AG04450 (cell line): ENCODE measurements at regions not wholly inside any gene's neighbourhood (a gene's known extent, or its start where the extent isn't known, plus 50 kb on each side); places are given as distances from the start of the nearest gene placed in this dataset.

Experiments used
- CTCF ChIA-PET: fragments of 300-600, 350-600 bp; formaldehyde crosslinking; extraction: SDS; loops from one replicate; lab custom pipeline; 2022; ENCODE audit warnings: antibody characterized with exemption, inconsistent platforms; lab: Charles Lee
- POLR2A ChIA-PET: fragments of 350-600 bp; formaldehyde crosslinking; extraction: SDS; loops from one replicate; lab custom pipeline; 2021; ENCODE audit warnings: antibody characterized with exemption, inconsistent platforms; lab: Yijun Ruan, JAX
- DNase-seq: peaks from one replicate; pipeline ENCODE4 v3.0.0-alpha.2; 2011; ENCODE audit warnings: low read depth, low spot score
- H3K27ac ChIP-seq: one replicate; pipeline ENCODE4 v1.5.1; 2012; ENCODE audit warnings: low read depth, low read length, control low read depth
- H3K27me3 ChIP-seq: one replicate; pipeline ENCODE4 v1.6.0; 2012; ENCODE audit warnings: low read length; ENCODE audit not compliant: control insufficient read depth, insufficient read depth
- H3K4me3 ChIP-seq: 2 replicates; pipeline ENCODE4 v1.5.1; 2011; ENCODE audit warnings: mild to moderate bottlenecking, low read depth, low read length, control low read depth
- H3K9me3 ChIP-seq: 2 replicates; pipeline ENCODE4 v1.5.1; 2012; ENCODE audit warnings: low read length; ENCODE audit not compliant: control insufficient read depth, insufficient read depth
- TF ChIP-seq, protein P1 (sequence below): IDR thresholded peaks from 2 replicates; pipeline ENCODE4 v1.5.1; 2011; ENCODE audit warnings: low read depth, low read length, control low read depth, inconsistent platforms

DNA sequence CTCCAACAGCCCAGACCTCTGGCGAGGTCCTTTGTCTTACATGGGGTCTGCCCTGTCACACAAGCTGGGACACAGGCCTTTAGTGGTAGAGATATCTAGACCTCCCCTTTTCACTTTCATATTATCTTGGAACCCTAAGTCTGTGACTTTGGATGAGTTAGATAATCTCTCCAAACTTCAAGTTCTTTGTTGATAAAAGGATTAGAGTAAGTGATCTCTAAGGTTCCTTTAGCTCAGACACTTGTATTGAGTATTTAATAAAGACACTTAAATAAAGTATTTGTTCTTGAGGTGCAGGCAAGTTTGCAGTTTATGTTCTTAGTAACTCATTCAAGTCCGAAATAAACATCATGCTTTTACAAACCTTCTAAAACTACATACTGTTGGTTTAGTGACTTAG, 459.6 kb downstream of the SHQ1 start:
- TF ChIP-seq, protein P1, sequence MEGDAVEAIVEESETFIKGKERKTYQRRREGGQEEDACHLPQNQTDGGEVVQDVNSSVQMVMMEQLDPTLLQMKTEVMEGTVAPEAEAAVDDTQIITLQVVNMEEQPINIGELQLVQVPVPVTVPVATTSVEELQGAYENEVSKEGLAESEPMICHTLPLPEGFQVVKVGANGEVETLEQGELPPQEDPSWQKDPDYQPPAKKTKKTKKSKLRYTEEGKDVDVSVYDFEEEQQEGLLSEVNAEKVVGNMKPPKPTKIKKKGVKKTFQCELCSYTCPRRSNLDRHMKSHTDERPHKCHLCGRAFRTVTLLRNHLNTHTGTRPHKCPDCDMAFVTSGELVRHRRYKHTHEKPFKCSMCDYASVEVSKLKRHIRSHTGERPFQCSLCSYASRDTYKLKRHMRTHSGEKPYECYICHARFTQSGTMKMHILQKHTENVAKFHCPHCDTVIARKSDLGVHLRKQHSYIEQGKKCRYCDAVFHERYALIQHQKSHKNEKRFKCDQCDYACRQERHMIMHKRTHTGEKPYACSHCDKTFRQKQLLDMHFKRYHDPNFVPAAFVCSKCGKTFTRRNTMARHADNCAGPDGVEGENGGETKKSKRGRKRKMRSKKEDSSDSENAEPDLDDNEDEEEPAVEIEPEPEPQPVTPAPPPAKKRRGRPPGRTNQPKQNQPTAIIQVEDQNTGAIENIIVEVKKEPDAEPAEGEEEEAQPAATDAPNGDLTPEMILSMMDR, result no peak
- ChIA-PET POLR2A (no interaction called here), CTCF (no interaction called here)
- Histone ChIP-seq H3K27ac (no peak overlapping the region), H3K27me3 (no peaks in the 10 kb centered on the region), H3K4me3 (no peak overlapping the region), H3K9me3 (no peaks in the 10 kb centered on the region)
- DNase-seq, result no peak

DNA sequence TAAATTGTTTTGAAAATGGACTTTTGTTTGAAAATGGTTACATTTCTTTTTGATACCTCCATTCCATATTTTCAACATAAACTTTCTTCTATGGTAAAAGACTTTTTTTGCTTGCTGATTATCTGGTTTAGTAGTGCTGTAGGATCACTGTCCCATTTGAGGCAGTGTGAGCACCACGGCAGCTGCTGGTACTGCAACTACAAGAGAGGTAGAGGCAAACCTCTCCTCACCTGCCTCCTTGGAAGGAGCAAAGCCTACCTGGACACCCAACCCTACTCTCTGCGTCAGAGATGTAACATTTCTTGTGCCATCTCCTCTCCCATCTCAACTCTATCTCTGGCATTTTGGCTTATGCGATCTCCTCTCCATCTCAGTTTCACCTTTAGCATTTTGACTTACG, 460.1 kb downstream of the SHQ1 start:
- ChIA-PET CTCF (no interaction called here), POLR2A (no interaction called here)
- Histone ChIP-seq H3K4me3 (no peak overlapping the region), H3K27ac (no peak overlapping the region), H3K27me3 (no peaks in the 10 kb centered on the region), H3K9me3 (no peaks in the 10 kb centered on the region)
- TF ChIP-seq, protein P1, result no peak
- DNase-seq, result no peak

DNA sequence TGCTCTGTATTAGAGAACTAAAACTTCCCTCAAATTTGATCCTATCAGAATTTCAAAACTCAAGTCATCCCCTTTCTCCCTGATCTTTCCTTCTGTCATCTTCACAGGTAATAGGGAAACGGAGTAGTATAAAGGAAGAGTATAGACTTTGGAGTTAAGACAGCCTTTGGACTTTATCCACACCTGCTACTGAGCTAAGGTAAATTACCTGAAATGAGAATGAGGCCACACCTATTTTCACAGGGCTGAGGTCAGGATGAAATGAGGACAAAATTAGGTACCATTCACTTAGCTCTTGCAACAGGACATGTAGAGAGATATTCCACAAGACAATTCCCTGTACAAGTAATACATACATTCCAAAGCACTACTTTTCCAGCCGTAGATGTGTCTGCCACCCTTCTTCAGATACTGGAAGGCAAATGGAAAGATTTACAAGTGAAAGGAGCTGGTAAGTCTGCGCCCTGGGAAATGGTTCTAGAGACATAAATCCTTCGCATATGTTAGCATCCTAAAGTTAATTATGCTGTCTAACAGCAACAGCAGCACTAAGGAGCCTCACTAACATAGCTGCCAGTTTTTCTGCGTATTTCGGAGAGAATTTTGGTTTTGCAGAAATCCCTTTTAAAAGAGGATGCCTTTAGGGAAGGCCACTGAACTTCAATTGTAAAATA, 461.8 kb downstream of the SHQ1 start:
- H3K9me3 ChIP-seq, result no peaks in the 10 kb centered on the region
- TF ChIP-seq, protein P1, result no peak
- POLR2A ChIA-PET, result no interaction called here
- no peak overlapping the region for H3K4me3 ChIP-seq
- no peaks in the 10 kb centered on the region for H3K27me3 ChIP-seq
- no peak for DNase-seq
- CTCF ChIA-PET, result no interaction called here
- no peak overlapping the region for H3K27ac ChIP-seq

DNA sequence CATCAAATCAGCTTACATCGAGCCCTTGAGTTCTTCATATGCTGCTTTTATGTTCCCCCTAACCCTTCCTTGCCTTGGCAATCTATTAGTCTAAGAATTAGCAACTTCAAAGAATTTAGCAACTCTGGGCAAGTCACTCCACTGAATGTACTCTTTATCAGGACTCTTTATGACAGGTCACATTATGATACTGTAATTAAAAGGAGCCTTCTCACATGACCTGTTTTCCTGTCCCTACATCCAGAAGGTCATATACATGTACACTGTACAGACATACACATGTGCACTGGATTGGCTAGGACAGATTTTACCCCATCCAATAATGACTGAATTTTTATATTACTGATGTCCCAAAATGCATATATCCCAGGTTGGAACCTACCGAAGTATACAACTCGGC, 463.1 kb downstream of the SHQ1 start:
- no peak for DNase-seq
- Histone ChIP-seq H3K27me3 (no peaks in the 10 kb centered on the region), H3K4me3 (no peak overlapping the region), H3K27ac (no peak overlapping the region), H3K9me3 (no peaks in the 10 kb centered on the region)
- ChIA-PET POLR2A (no interaction called here), CTCF (interaction anchor here (0.6 to 1.4 kb wide), 2 partner anchors 437 to 494 kb away, joined by 3 to 5 read pairs; no protein-coding TSS in a partner anchor)
- TF ChIP-seq, protein P1, result no peak

DNA sequence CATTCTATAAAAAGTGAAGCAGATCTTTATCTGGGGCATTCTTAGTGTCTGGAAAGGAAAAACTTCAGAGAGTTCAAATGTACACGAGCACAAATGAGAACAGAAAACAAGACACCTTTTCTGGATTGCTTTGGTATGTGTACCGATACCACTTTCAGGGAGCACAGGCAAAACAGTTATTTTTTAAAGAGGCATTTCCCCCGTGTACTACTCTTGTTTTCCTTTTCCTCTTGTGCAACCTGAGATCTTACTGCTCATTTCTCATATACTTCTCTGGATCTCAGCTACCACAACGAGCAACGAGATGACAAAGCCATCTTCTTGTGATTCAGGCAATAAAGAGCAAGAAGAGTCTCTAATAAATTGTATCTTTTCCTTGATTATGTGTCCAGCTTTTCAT, 463.6 kb downstream of the SHQ1 start:
- Histone ChIP-seq H3K27me3 (no peaks in the 10 kb centered on the region), H3K9me3 (no peaks in the 10 kb centered on the region), H3K27ac (no peak overlapping the region), H3K4me3 (no peak overlapping the region)
- ChIA-PET POLR2A (no interaction called here), CTCF (interaction anchor here (0.6 to 1.4 kb wide), 2 partner anchors 437 to 494 kb away, joined by 3 to 5 read pairs; no protein-coding TSS in a partner anchor)
- DNase-seq, result no peak
- TF ChIP-seq, protein P1, result no peak
